SK-N-MC (cell line): ENCODE measurements at regions not wholly inside any gene's neighbourhood (a gene's known extent, or its start where the extent isn't known, plus 50 kb on each side); places are given as distances from the start of the nearest gene placed in this dataset.

ENCODE experiments used
- EZH2 ChIP-seq: fragments of 200-600 bp; sonication (generic); IDR thresholded peaks from one replicate; pipeline ENCODE4 v1.6.1; 2017; ENCODE audit warnings: antibody characterized with exemption
- POLR2AphosphoS5 ChIP-seq: IDR thresholded peaks from 2 replicates; pipeline ENCODE4 v1.6.1; 2012; ENCODE audit warnings: mild to moderate bottlenecking, low read depth, low read length, borderline replicate concordance

GRCh38 chr2:12636837-12637581 lies 79.7 kb upstream of the TRIB2 start:
- TF ChIP-seq EZH2 = no peak
- no peak for TF ChIP-seq POLR2AphosphoS5
